RWPE1 (cell line): ENCODE measurements at regions not wholly inside any gene's neighbourhood (a gene's known extent, or its start where the extent isn't known, plus 50 kb on each side); places are given as distances from the start of the nearest gene placed in this dataset.

Source experiments
- CTCF ChIA-PET: fragments of 350-600 bp; sonication (Branson Sonifier 250); formaldehyde crosslinking; extraction: SDS; loops from one replicate; lab custom pipeline; 2021; lab: Yijun Ruan, JAX
- POLR2A ChIA-PET: fragments of 400-600 bp; formaldehyde crosslinking; extraction: SDS; loops from one replicate; lab custom pipeline; 2020; ENCODE audit warnings: antibody characterized with exemption; ENCODE audit not compliant: low non-redundant PET; lab: Yijun Ruan, JAX
- DNase-seq: peaks from one replicate; pipeline ENCODE4 v3.0.0; 2012; ENCODE audit warnings: low spot score
- H3K27ac ChIP-seq: fragments of 450-650 bp; 2 replicates; pipeline ENCODE4 v1.5.1; 2017
- CTCF ChIP-seq: fragments of 450-650 bp; conservative IDR thresholded peaks from 2 replicates; pipeline ENCODE4 v1.5.1; 2017; ENCODE audit warnings: low read depth, mild to moderate bottlenecking

DNA sequence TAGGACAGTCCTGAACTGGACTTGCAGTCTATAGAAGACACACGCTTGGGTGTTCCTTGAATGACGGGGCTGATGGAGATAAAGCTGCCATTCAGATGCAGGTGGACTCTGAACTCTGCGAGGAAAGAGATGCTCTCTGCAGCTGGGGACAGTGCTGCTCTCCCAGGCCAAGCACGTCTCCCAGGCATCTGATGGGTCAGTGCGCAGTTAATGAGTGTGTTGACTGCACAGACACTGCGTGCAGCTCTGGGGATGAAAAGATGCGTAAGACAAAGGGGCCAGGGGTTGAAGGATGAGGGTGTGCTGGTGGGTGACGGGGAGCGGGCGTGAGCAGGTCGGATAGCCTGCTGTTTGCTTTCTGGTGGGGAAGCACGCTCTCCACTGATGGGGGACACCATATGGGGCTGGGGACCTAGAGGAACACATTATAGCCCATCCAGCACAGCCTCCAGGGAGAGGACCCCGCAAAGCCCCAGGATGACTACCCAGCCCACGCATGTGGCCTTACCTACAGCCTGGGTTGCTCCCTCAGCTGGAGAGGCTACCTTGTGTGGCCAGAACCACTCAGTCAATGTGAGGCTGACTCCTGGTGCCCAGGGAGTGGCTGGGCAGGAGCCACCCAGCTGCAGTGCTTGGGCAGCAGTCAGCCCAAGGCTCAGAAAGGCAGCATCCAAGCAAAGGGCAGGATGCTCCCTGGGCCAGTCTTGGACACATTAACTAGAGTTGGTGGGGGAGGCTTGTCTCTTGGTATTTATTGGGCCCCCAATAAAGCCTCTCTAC is 246.3 kb downstream of the RBFOX3 start:
- POLR2A ChIA-PET, result no interaction called here
- CTCF ChIA-PET, result no interaction called here
- no peak for DNase-seq
- no peak overlapping the region for H3K27ac ChIP-seq
- no peak for TF ChIP-seq CTCF

DNA sequence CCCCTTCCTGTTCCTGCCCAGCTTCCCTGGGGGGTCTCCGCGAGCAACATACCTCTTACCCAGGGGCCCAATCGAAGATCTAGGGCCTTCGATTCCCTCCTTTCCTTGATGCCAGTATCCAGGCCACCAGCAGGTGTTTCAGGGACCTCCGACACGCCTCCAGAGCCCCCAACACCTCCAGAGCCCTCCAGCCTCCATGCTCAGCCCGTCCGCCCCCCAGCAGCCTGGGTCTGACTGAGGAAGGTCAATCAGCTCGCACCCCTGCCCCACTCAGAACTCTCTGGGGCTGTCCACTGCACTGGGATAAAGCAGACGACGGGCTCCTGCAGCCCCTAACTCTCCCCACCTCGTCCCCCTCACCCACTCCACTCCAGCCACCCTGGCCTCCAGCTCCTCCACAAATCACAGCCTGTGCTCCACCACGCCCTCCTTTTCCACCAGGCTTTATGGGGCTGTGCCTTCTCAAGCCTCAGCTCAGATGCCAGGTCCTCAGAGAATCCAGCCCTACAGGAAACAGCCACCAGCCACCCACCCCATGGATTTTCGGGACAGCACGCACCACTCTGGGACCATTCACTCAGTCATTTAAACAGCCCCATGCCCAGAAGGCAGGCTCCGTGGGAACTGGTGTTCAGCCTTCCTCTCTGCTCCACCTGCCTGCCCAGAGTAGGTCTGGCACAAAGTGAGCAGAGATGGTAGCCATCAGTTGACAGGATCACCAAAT is 247.1 kb downstream of the RBFOX3 start:
- H3K27ac ChIP-seq, result no peak overlapping the region
- no peak for DNase-seq
- no peak for TF ChIP-seq CTCF
- POLR2A ChIA-PET, result no interaction called here
- CTCF ChIA-PET, result interaction anchor here (0.6 kb wide), 1 partner anchor 39 kb away, joined by 3 read pairs; no protein-coding TSS in a partner anchor

DNA sequence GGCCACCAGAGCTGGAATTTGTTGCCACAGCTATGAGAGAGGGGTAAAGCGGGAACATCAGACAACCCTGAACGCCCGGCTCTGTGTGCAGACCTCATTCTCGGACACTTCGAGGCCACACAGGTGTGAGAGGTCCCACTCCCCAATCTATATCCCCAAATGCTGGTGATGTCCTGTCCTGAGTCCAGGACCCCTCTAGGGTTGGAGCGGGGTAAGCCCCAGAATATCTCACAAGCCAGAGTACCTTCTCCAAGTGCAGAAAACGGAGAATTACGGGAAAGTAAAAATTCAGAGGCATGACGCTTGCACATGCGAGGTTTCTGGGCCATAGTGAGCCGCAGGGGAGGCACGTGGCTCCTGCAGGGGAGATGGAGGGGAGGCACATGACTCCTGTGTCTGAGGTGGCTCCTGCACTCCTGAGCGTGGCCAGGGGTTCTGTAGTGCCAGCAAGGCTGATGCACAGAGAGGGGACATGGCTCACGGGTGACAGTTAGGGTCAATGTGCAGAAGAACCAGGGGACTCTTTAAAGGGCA is 248.0 kb downstream of the RBFOX3 start:
- ChIA-PET CTCF (no interaction called here), POLR2A (no interaction called here)
- no peak overlapping the region for H3K27ac ChIP-seq
- no peak for DNase-seq
- TF ChIP-seq CTCF, result no peak

- no peak for DNase-seq
- H3K27ac ChIP-seq, result no peak overlapping the region
- POLR2A ChIA-PET, result no interaction called here
- TF ChIP-seq CTCF, result no peak
- CTCF ChIA-PET, result interaction anchor here (0.5 kb wide), 1 partner anchor 25 kb away, joined by 3 read pairs; no protein-coding TSS in a partner anchor
These were observed 248.7 kb downstream of the RBFOX3 start for GRCh38 chr17:79361873-79362771.

DNA sequence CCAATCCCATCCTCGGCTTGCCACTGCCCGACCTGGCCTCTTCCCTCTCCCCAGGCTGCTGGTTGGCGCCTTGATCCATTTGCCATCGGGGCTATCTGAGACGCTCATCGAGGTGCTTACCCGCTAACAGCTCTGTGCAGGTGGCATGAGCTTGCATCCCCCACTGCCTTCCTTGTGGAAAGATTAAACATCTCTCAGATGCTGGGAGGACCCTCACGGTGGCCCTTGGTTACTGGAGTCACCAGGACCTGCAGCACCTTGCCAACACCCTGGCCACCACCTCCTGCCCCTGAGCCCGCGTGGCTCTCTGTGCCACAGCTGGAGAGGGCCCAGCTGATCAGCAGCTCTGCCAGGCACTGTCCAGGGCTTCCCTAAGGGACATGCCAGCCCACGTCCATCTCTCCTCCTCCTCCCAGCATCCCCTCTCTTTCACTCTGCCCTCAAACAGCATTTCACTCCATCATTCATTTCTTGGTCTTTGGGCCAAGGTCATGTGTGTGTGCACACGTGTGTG is 249.6 kb downstream of the RBFOX3 start:
- TF ChIP-seq CTCF, result no peak
- H3K27ac ChIP-seq, result no peak overlapping the region
- POLR2A ChIA-PET, result no interaction called here
- DNase-seq, result no peak
- CTCF ChIA-PET, result no interaction called here

DNA sequence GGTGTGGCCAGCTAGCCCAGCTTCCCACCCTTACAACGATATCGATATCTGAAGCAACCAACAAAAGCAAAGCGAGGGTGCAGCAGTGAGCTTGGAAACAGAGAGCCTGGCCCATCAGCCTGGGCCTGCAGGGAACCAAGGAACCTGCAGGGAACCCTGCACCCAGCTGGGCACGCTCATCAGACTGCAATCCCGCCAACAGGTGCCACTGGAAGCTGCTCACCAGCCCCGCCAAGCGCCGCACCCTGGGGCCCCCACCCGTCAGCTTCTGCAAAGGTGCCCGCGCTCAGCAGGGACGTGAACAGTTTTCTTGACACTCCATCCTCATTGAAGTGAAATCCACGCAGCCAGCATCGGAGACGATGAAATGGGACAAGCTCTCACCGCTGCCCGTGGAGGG is 250.7 kb downstream of the RBFOX3 start:
- H3K27ac ChIP-seq, result no peak overlapping the region
- no peak for TF ChIP-seq CTCF
- CTCF ChIA-PET, result interaction anchor here (0.5 kb wide), 1 partner anchor 14 kb away, joined by 3 read pairs; no protein-coding TSS in a partner anchor
- POLR2A ChIA-PET, result no interaction called here
- DNase-seq, result no peak
